ENCODE measurements at regions not wholly inside any gene's neighbourhood (a gene's known extent, or its start where the extent isn't known, plus 50 kb on each side); places are given as distances from the start of the nearest gene placed in this dataset.

- Mint-ChIP-seq H3K27me3 (ENCODE audit: low read depth) (no peaks in the 10 kb centered on the region), H3K4me3 (no peak overlapping the region), H3K36me3 (ENCODE audit: insufficient read depth) (no peaks in the 10 kb centered on the region), H3K4me1 (ENCODE audit: low read depth) (no peaks in the 10 kb centered on the region), H3K9me3 (peaks cover 3% of the 10 kb centered on the region)
- DNase-seq: no peak
- no peak for ATAC-seq
These were observed 87.0 kb downstream of the FAT4 start for GRCh38 chr4:125401784-125402183.

DNA sequence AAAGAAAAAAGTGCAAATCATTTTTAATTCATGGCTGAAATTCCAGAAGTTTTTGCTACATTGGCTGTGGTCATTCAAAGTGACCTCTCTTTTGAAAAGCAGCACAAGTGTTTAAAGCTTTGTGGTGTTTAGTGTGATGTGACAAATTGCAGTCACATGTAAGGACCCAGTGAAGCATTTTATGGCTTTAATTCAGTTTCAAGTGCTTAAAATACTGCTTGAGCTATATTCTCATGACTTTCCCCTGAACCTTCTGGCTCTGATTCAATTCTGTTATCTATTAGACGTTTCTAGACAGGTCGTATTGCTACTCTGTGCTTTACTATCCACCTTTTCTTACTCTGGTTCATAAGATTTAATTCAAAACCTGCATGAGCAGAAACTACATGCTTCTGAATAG lies 105.8 kb downstream of the FAT4 start:
- Mint-ChIP-seq H3K36me3 (ENCODE audit: insufficient read depth) (no peaks in the 10 kb centered on the region), H3K4me3 (no peak overlapping the region), H3K9me3 (peaks cover 9% of the 10 kb centered on the region), H3K4me1 (ENCODE audit: low read depth) (no peaks in the 10 kb centered on the region), H3K27me3 (ENCODE audit: low read depth) (no peaks in the 10 kb centered on the region)
- ATAC-seq: no peak
- DNase-seq: no peak

GRCh38 chr4:125421547-125421946 lies 106.8 kb downstream of the FAT4 start:
- Mint-ChIP-seq H3K4me3 (no peak overlapping the region), H3K9me3 (peaks cover 9% of the 10 kb centered on the region), H3K36me3 (ENCODE audit: insufficient read depth) (no peaks in the 10 kb centered on the region), H3K27me3 (ENCODE audit: low read depth) (no peaks in the 10 kb centered on the region), H3K4me1 (ENCODE audit: low read depth) (no peaks in the 10 kb centered on the region)
- DNase-seq: no peak
- no peak for ATAC-seq

DNA sequence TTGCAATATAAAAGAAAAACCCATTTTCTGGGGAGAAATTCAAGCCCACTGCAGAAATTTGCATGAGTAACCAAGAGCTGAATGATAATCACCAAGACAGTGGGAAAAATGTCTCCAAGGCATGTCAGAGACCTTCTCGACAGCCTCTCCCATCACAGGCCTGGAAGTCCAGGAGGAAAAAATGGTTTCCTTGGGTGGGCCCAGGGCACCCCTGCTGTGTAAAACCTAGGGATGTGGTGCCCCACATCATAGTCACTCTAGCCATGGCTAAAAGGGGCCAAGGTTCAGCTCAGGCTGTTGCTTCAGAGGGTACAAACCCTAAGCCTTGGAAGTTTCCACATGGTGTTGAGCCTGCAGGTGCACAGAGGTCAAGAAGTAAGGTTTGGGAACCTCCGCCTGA lies 108.4 kb downstream of the FAT4 start:
- Mint-ChIP-seq H3K27me3 (ENCODE audit: low read depth) (no peaks in the 10 kb centered on the region), H3K36me3 (ENCODE audit: insufficient read depth) (no peaks in the 10 kb centered on the region), H3K9me3 (peaks cover 9% of the 10 kb centered on the region), H3K4me1 (ENCODE audit: low read depth) (no peaks in the 10 kb centered on the region), H3K4me3 (no peak overlapping the region)
- DNase-seq (no peak), ATAC-seq (no peak)

DNA sequence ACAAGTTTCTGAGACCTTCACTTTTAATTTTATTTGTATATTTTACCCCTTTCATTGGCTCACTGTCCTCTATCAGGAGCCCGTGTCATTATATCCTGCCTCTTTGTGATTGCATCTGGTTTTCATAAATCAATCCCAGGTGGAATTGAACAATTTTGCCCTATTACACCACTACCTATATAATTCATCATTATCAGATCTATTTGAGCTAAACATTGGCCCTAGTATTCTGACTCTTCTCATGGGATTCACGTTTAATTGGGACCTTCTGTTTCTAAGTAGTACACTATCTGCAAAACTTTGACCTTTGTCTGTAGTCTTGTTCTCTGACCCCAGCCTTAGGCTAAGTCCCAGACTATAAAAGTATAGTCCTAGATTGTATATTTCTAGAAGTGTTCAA lies 114.1 kb downstream of the FAT4 start:
- no peaks in the 10 kb centered on the region for H3K36me3 Mint-ChIP-seq (ENCODE audit: insufficient read depth)
- no peak for ATAC-seq
- peaks cover 4% of the 10 kb centered on the region for H3K9me3 Mint-ChIP-seq
- no peaks in the 10 kb centered on the region for H3K4me1 Mint-ChIP-seq (ENCODE audit: low read depth)
- H3K27me3 Mint-ChIP-seq (ENCODE audit: low read depth): no peaks in the 10 kb centered on the region
- no peak for DNase-seq
- no peak overlapping the region for H3K4me3 Mint-ChIP-seq

DNA sequence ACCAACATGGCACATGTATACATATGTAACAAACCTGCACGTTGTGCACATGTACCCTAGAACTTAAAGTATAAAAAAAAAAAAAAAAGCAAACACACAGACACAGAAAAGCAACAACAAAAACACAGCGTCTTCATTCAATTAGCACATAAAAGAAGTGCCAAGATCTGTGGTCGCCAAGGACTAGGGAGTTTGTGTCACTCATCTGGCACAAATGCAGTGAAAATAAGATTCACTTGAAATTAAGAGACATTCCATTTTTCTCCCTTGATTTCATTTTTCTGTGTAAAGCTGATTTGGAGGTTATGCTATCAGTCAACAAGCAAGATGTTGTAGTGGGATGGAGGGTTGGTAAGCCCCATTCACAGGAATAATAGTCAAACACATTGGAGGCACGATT lies 115.3 kb downstream of the FAT4 start:
- Mint-ChIP-seq H3K4me1 (ENCODE audit: low read depth) (no peaks in the 10 kb centered on the region), H3K9me3 (peaks cover 4% of the 10 kb centered on the region), H3K36me3 (ENCODE audit: insufficient read depth) (no peaks in the 10 kb centered on the region), H3K4me3 (no peak overlapping the region), H3K27me3 (ENCODE audit: low read depth) (no peaks in the 10 kb centered on the region)
- DNase-seq (no peak), ATAC-seq (no peak)

- Mint-ChIP-seq H3K9me3 (peaks cover 8% of the 10 kb centered on the region), H3K4me3 (no peak overlapping the region), H3K36me3 (ENCODE audit: insufficient read depth) (no peaks in the 10 kb centered on the region), H3K27me3 (ENCODE audit: low read depth) (no peaks in the 10 kb centered on the region), H3K4me1 (ENCODE audit: low read depth) (no peaks in the 10 kb centered on the region)
- no peak for ATAC-seq
- DNase-seq: no peak
These were observed 117.3 kb downstream of the FAT4 start for GRCh38 chr4:125432078-125432477.

- DNase-seq (no peak), ATAC-seq (no peak)
- no peak overlapping the region for H3K4me3 Mint-ChIP-seq
- peaks cover 8% of the 10 kb centered on the region for H3K9me3 Mint-ChIP-seq
- H3K27me3 Mint-ChIP-seq (ENCODE audit: low read depth): no peaks in the 10 kb centered on the region
- H3K36me3 Mint-ChIP-seq (ENCODE audit: insufficient read depth): no peaks in the 10 kb centered on the region
- no peaks in the 10 kb centered on the region for H3K4me1 Mint-ChIP-seq (ENCODE audit: low read depth)
These were observed 118.7 kb downstream of the FAT4 start for GRCh38 chr4:125433453-125433852.

DNA sequence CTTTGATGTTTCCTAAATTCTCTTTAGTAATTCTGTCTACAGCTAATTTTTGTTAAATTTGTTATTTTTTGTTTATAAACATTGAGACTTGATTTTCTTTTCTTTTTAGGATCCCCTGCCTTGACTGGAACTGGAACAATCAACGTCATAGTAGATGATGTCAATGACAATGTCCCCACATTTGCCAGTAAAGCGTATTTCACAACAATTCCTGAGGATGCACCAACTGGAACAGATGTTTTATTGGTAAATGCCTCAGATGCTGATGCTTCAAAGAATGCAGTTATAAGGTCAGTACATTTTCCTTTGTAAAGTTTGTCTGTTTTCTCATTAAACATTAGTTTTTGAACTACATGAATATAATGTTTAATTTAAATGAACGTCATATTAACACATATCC lies 119.4 kb downstream of the FAT4 start:
- no peak for ATAC-seq
- Mint-ChIP-seq H3K36me3 (ENCODE audit: insufficient read depth) (no peaks in the 10 kb centered on the region), H3K27me3 (ENCODE audit: low read depth) (no peaks in the 10 kb centered on the region), H3K4me3 (no peak overlapping the region), H3K4me1 (ENCODE audit: low read depth) (no peaks in the 10 kb centered on the region), H3K9me3 (peaks cover 8% of the 10 kb centered on the region)
- DNase-seq: no peak

- Mint-ChIP-seq H3K9me3 (peaks cover 3% of the 10 kb centered on the region), H3K36me3 (ENCODE audit: insufficient read depth) (no peaks in the 10 kb centered on the region), H3K4me1 (ENCODE audit: low read depth) (no peaks in the 10 kb centered on the region), H3K27me3 (ENCODE audit: low read depth) (no peaks in the 10 kb centered on the region), H3K4me3 (no peak overlapping the region)
- DNase-seq: no peak
- no peak for ATAC-seq
These were observed 126.1 kb downstream of the FAT4 start for GRCh38 chr4:125440814-125441213.

- Mint-ChIP-seq H3K4me1 (ENCODE audit: low read depth) (no peaks in the 10 kb centered on the region), H3K36me3 (ENCODE audit: insufficient read depth) (no peaks in the 10 kb centered on the region), H3K9me3 (peaks cover 9% of the 10 kb centered on the region), H3K4me3 (no peak overlapping the region), H3K27me3 (ENCODE audit: low read depth) (no peaks in the 10 kb centered on the region)
- DNase-seq: no peak
- no peak for ATAC-seq
These were observed 129.4 kb downstream of the FAT4 start for GRCh38 chr4:125444166-125444565.

- Mint-ChIP-seq H3K27me3 (ENCODE audit: low read depth) (no peaks in the 10 kb centered on the region), H3K4me1 (ENCODE audit: low read depth) (no peaks in the 10 kb centered on the region), H3K9me3 (peaks cover 6% of the 10 kb centered on the region), H3K4me3 (no peak overlapping the region), H3K36me3 (ENCODE audit: insufficient read depth) (no peaks in the 10 kb centered on the region)
- no peak for DNase-seq
- ATAC-seq: no peak
These were observed 130.8 kb downstream of the FAT4 start for GRCh38 chr4:125445525-125445924.

DNA sequence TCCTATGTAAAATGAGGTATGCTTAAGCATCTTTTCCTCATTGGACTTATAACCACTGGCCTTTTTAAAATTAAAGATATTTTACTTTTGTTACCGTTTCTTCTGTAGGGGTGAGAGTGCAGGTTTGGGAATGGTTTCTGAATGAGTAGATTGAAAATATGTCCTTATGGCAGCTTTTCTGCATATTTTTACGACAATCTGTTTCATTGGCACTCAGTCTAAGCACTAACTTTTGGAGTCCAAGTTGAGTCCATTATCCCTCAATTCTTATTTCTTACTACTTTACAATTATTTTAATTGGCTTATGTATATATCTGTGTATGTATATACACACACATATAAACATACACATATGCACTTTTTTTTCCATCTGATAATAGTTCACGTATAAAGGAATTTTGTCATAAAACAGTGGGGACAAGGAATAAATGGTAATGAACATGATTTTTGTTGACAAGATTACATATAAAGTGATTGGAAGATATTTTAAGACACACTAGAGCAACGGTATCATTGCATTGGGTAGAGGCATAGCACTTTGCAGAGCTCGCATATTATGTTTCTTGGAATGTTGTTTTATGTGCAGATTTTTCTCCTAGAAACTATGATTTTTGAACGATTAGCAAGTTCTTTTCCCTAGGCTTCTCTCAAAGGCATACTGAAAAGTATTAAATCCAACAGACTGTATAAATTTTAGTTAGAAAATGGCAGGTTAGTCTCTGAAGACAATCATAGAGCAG lies 133.0 kb downstream of the FAT4 start:
- Mint-ChIP-seq H3K9me3 (peaks cover 6% of the 10 kb centered on the region), H3K4me3 (no peak overlapping the region), H3K27me3 (ENCODE audit: low read depth) (no peaks in the 10 kb centered on the region), H3K4me1 (ENCODE audit: low read depth) (no peaks in the 10 kb centered on the region), H3K36me3 (ENCODE audit: insufficient read depth) (no peaks in the 10 kb centered on the region)
- DNase-seq (no peak), ATAC-seq (no peak)

- DNase-seq (no peak), ATAC-seq (no peak)
- peaks cover 7% of the 10 kb centered on the region for H3K9me3 Mint-ChIP-seq
- no peak overlapping the region for H3K4me3 Mint-ChIP-seq
- H3K27me3 Mint-ChIP-seq (ENCODE audit: low read depth): no peaks in the 10 kb centered on the region
- no peaks in the 10 kb centered on the region for H3K4me1 Mint-ChIP-seq (ENCODE audit: low read depth)
- H3K36me3 Mint-ChIP-seq (ENCODE audit: insufficient read depth): no peaks in the 10 kb centered on the region
These were observed 141.3 kb downstream of the FAT4 start for GRCh38 chr4:125456075-125456474.

DNA sequence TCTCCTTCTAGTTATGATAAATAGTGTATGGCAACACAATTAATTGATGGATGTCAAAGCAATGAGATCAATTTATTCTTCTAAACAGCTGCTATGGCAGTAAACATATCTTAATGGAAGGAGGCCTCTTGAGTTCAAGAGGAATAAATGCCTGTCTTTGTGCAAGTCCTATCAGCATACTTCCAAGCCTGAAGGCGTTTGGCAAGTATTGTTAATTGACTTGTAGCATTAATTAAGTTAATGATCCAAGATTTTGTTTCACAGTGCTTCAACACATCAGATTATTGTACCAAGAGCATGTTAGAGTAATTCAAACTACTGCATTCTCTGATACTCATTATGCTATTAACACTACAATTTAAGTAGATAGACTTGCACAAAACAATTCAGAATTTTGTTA lies 144.8 kb downstream of the FAT4 start:
- ATAC-seq (no peak), DNase-seq (no peak)
- H3K4me3 Mint-ChIP-seq: no peak overlapping the region
- no peaks in the 10 kb centered on the region for H3K36me3 Mint-ChIP-seq (ENCODE audit: insufficient read depth)
- H3K27me3 Mint-ChIP-seq (ENCODE audit: low read depth): no peaks in the 10 kb centered on the region
- peaks cover 7% of the 10 kb centered on the region for H3K9me3 Mint-ChIP-seq
- no peaks in the 10 kb centered on the region for H3K4me1 Mint-ChIP-seq (ENCODE audit: low read depth)
